Posterior cingulate gyrus (tissue), 11 donors: ENCODE measurements at regions not wholly inside any gene's neighbourhood (a gene's known extent, or its start where the extent isn't known, plus 50 kb on each side); places are given as distances from the start of the nearest gene placed in this dataset.
"Not testable (repeated sequence)": the region's sequence is repeated elsewhere in the genome, so short reads cannot be mapped to it uniquely, and the experiment has no call there.

ENCODE experiments used
- DNase-seq, 10 donors: peaks; one replicate each; pipeline versions ENCODE4 v3.0.0 to v3.0.0-alpha.2; 2020 to 2021; ENCODE audit warnings: mixed read lengths in 3 of 10
- intact Hi-C: fragments of 100-400 bp; cut with DNase I; formaldehyde crosslinking; loops from one replicate; pipeline ENCODE4 v1.15.1; 2023

GRCh38 chr13:47892374-47892773 lies 108.7 kb downstream of the SUCLA2 start:
- DNase-seq = no peak
- intact Hi-C loops = no loop called here

- no peak for DNase-seq
- intact Hi-C loops = no loop called here
Observed at GRCh38 chr13:47890146-47890814, 110.8 kb downstream of the SUCLA2 start.

- intact Hi-C loops = no loop called here
- no peak for DNase-seq
Observed at GRCh38 chr13:47886314-47886713, 114.8 kb downstream of the SUCLA2 start.

- DNase-seq = no peak
- intact Hi-C loops = no loop called here
Observed at GRCh38 chr13:47875201-47875600, 125.9 kb downstream of the SUCLA2 start.

GRCh38 chr13:47873987-47874386 lies 127.1 kb downstream of the SUCLA2 start:
- DNase-seq, intact Hi-C loops: not testable (repeated sequence)

- DNase-seq, intact Hi-C loops: not testable (repeated sequence)
Observed at GRCh38 chr13:47873319-47873718, 127.8 kb downstream of the SUCLA2 start.

- no peak for DNase-seq
- intact Hi-C loops = no loop called here
Observed at GRCh38 chr13:47869776-47870175, 131.3 kb downstream of the SUCLA2 start.

GRCh38 chr13:47865883-47866282 lies 135.2 kb downstream of the SUCLA2 start:
- intact Hi-C loops = no loop called here

GRCh38 chr13:47862841-47863240 lies 138.2 kb downstream of the SUCLA2 start:
- intact Hi-C loops = no loop called here
- no peak for DNase-seq

More at GRCh38 chr13:47865883-47866282, 135.2 kb downstream of the SUCLA2 start:
- DNase-seq = no peak

GRCh38 chr13:47859165-47859564 lies 141.9 kb downstream of the SUCLA2 start:
- intact Hi-C loops = no loop called here
- DNase-seq = no peak

GRCh38 chr13:47858042-47859025 lies 142.7 kb downstream of the SUCLA2 start:
- no peak for DNase-seq
- intact Hi-C loops = no loop called here

GRCh38 chr13:47853236-47853635 lies 147.8 kb downstream of the SUCLA2 start:
- no peak for DNase-seq

GRCh38 chr13:47846886-47847285 lies 154.2 kb downstream of the SUCLA2 start:
- intact Hi-C loops = no loop called here

More at GRCh38 chr13:47853236-47853635, 147.8 kb downstream of the SUCLA2 start:
- intact Hi-C loops = no loop called here

GRCh38 chr13:47845981-47846380 lies 155.1 kb downstream of the SUCLA2 start:
- DNase-seq = no peak
- intact Hi-C loops = no loop called here

More at GRCh38 chr13:47846886-47847285, 154.2 kb downstream of the SUCLA2 start:
- no peak for DNase-seq

- DNase-seq = no peak
- intact Hi-C loops = no loop called here
Observed at GRCh38 chr13:47843005-47843404, 158.1 kb downstream of the SUCLA2 start.

- DNase-seq = peak in 8 of 10 donors; percentile 12 to 93 (median 40)
- intact Hi-C loops = no loop called here
Observed at GRCh38 chr13:47841151-47841550, 159.9 kb downstream of the SUCLA2 start.

GRCh38 chr13:47837906-47838305 lies 163.2 kb downstream of the SUCLA2 start:
- DNase-seq = no peak
- intact Hi-C loops = no loop called here

GRCh38 chr13:47837104-47837880 lies 163.8 kb downstream of the SUCLA2 start:
- no peak for DNase-seq
- intact Hi-C loops = no loop called here

- intact Hi-C loops = no loop called here
- DNase-seq = no peak
Observed at GRCh38 chr13:47835470-47836228, 165.4 kb downstream of the SUCLA2 start.

- no peak for DNase-seq
- intact Hi-C loops = no loop called here
Observed at GRCh38 chr13:47832458-47832972, 168.6 kb downstream of the SUCLA2 start.
